C4-2B (cell line): ENCODE measurements at regions not wholly inside any gene's neighbourhood (a gene's known extent, or its start where the extent isn't known, plus 50 kb on each side); places are given as distances from the start of the nearest gene placed in this dataset.

Source experiments
- ZFX ChIP-seq: fragments of 450-650 bp; IDR thresholded peaks from 2 replicates; pipeline ENCODE4 v1.6.1; 2017
- TF ChIP-seq, protein P1 (sequence below): fragments of 450-650 bp; conservative IDR thresholded peaks from 2 replicates; pipeline ENCODE4 v1.5.1; 2017; ENCODE audit warnings: mild to moderate bottlenecking

DNA sequence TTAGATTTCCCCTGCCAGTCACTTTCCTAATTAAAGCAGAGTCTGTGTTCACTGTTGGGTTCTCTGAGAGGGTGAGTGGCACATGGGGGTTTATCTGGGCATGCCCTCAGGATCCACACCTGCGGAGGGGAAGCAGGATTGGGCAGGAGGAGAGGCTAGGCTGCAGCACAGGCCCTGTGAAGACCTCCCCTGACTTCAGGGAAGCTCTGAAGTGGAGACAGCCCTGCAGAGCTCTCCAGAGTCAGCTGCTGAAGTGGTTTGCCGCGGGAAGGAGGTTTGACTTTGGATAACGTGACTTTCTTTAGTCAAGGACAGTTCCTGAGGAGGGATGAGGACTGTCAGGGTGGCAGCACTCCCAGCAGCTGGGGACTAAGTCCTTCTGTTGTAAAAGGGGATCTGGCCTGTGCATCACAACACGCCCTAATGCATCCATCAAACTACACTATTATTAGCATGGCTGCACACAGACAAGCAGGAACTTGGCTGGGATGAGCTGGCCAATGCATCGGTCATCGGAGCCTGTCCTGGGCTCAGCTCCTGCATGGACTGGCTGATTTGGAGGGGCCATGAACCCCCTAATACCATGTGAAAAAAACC, 50.9 kb upstream of the LEP start:
- TF ChIP-seq, protein P1, sequence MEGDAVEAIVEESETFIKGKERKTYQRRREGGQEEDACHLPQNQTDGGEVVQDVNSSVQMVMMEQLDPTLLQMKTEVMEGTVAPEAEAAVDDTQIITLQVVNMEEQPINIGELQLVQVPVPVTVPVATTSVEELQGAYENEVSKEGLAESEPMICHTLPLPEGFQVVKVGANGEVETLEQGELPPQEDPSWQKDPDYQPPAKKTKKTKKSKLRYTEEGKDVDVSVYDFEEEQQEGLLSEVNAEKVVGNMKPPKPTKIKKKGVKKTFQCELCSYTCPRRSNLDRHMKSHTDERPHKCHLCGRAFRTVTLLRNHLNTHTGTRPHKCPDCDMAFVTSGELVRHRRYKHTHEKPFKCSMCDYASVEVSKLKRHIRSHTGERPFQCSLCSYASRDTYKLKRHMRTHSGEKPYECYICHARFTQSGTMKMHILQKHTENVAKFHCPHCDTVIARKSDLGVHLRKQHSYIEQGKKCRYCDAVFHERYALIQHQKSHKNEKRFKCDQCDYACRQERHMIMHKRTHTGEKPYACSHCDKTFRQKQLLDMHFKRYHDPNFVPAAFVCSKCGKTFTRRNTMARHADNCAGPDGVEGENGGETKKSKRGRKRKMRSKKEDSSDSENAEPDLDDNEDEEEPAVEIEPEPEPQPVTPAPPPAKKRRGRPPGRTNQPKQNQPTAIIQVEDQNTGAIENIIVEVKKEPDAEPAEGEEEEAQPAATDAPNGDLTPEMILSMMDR = no peak
- no peak for TF ChIP-seq ZFX
